Myocyte (in vitro differentiated cells): ENCODE measurements at regions not wholly inside any gene's neighbourhood (a gene's known extent, or its start where the extent isn't known, plus 50 kb on each side); places are given as distances from the start of the nearest gene placed in this dataset.

Source experiments
- DNase-seq: peaks from one replicate; pipeline ENCODE4 v3.0.0-alpha.2; 2012; ENCODE audit warnings: low read depth

DNA sequence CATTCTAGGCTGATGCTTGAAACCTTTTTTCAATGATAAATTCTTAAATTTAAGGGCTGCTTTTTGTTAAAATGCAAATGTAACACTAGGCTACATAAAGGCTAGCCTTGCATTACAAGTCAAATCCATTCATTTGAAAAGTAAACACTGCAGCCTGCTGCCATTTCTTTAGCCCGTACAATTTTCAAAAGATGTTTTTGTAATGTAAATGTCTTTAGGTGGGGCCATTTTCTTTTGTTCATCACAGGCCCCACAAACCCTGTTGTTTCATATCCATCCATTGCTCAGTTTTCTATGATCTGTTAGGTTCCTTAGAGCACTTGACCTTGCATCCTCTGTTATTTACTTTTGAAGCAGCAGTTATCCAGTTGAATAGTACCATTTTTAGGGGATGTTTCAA lies 296.2 kb upstream of the AMOT start:
- DNase-seq, result no peak

GRCh38 chrX:113133316-113133715 lies 292.7 kb upstream of the AMOT start:
- no peak for DNase-seq

DNA sequence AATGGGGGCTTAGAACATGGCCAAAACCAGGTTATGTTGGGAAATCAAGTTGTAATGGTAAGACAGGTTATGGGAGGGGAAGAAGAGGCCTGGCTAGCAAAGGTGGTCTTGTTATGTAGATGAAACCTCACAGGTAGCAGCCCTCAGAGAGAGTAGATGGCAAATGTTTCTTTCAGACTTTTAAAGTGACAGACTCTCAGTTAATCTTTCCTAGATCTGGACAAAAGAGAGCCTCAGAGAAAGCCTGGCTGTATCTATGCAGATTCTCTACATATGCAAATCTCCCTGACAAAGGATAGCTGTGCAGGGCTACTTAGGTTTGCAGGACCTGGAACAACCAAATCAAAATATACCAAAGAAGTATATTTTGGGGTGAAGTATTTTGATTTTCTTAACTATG lies 284.1 kb upstream of the AMOT start:
- no peak for DNase-seq

GRCh38 chrX:113075521-113075920 lies 234.9 kb upstream of the AMOT start:
- DNase-seq, result no peak

DNA sequence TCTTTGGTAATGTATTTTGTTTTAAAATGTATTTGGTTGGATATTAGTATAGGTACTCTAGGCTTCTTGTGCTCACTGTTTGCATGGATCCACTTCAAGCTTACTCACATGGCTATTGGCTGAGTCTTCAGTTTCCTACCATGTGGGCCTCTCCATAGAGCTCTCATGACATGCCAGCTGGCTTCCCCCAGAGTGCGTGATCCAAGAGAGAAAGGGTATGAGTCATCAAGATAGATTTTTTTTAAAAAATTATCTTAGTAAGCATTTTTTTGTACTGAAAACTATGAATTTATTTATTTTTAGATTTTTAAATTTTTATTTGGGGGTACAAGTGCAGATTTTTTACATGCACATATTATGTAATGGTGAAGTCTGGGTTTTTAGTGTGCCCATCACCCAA lies 219.1 kb upstream of the AMOT start:
- no peak for DNase-seq

- DNase-seq, result no peak
These were observed 218.0 kb upstream of the AMOT start for GRCh38 chrX:113058634-113059033.

GRCh38 chrX:113048896-113049295 lies 208.3 kb upstream of the AMOT start:
- DNase-seq, result no peak

DNA sequence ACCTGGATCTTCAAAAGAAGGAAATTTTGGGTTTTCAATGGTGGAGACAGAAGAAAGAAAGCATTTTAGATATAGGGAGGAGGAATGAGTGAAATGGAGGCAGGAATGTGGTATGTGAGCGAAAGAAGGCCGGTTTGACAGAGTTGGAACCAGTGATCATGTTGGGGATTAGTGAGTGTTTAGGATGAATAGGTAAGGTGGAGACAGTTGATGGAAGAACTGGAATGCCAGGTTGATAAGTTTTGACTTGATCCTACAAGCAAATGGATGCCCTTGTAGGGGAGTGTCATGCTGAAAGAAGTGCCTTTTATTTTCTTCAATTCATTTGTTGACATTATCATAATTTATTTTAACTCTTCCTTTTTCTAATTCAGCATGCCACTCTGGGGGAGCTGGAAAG lies 207.8 kb upstream of the AMOT start:
- no peak for DNase-seq

DNA sequence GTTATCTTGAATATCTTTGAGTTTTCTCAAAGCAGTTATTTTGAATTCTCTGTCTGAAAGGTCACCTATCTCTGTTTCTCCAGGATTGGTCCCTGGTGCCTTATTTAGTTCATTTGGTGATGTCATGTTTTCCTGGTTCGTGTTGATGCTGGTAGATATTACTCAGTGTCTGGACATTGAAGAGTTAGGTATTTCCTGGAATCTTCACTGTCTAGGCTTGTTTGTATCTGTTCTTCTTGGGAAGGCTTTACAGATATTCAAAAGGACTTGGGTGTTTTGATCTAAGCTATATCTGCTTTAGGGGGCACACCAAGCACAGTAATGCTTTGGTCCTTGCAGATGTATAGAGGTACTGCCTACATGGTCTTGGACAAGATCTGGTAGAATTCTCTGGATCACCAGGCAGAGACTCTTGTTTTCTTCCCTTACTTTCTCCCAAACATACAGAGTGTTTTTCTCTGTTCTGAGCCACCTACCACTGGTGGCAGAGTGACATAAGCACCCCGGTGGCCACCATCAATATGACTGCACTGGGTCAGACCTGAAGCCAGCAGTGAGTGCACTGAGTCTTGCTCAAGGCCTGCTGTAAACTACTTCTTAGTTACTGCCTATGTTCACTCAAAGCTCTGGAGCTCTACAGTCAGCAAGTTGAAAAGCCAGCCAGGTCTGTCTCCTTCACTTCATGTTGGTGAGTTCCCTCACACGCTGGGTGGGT lies 193.5 kb upstream of the AMOT start:
- no peak for DNase-seq

- DNase-seq, result no peak
These were observed 179.3 kb upstream of the AMOT start for GRCh38 chrX:113019958-113020357.

DNA sequence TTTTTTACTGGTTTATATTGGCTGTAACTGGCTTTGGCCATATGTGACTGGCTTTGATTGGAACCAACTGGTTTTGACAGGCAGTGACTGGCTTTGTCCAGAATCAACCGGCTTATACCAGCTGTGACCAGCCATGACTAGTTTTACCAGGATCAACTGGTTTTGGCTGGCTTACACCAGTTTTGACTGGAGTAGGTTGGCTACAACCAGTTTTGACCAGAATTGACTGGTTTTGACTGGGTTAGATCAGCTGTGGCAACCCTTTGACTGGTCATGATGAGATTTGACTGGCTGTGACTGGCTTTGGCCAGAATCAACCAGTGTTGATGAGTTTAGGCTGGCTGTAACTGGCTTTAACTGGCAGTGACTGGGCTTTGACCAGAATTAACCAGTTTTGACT lies 169.2 kb upstream of the AMOT start:
- no peak for DNase-seq

DNA sequence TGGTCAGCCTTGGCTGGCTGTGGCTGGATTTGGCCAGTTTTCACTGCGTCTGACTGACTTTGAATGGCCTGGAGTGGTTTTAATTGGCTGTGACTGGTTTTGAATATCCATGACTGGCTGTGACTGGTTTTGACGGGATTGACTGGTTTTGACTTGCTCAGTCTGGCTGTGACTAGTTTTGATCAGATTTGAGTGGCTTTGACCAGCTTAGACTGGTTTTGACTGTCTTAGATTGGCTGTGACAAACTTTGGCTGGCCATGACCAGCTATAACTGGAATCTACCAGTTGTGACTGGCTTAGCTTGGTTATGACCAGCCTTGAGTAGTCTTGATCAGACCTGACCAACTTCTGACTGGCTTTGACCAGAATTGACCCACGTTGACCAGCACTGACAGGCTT lies 168.4 kb upstream of the AMOT start:
- no peak for DNase-seq

DNA sequence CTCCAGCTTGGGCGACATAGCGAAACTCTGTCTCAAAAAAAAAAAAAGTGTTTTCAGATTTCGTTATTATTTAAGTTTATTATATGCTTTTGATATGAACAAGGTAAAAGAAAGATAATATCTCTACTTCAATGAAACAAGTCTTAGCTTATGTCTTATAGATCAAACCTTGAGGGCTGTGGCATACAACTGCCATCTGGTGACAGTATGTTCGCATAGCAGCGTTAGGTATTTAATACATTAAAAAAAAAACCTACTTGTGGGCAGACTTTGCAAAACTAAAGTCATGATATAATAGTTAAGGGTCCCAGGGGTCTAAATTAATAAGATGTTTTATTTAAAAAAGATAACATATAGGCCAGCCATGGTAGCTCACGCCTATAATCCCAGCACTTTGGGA lies 161.2 kb upstream of the AMOT start:
- DNase-seq, result no peak

- DNase-seq, result no peak
These were observed 157.4 kb upstream of the AMOT start for GRCh38 chrX:112997991-112998390.

GRCh38 chrX:112991801-112992200 lies 151.2 kb upstream of the AMOT start:
- DNase-seq, result no peak

DNA sequence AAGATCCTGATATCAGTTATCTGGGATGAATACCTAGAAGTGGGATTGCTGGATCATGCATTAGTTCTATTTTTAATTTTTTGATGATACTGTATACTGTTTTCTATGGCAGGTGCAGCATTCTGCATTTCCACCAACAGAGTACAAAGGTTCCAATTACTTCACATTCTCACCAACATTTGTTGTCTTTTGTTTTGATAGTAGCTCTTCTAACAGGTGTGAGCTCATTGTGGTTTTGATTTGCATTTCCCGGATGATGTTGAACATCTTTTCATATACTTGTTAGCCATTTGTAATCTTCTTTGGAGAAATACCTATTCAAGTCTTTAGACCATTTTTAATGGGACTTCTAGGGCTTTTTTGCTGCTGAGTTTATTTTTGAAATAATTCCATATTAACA lies 139.2 kb upstream of the AMOT start:
- DNase-seq, result no peak

GRCh38 chrX:112968351-112969133 lies 127.9 kb upstream of the AMOT start:
- DNase-seq, result no peak

GRCh38 chrX:112967903-112968302 lies 127.3 kb upstream of the AMOT start:
- DNase-seq, result no peak

DNA sequence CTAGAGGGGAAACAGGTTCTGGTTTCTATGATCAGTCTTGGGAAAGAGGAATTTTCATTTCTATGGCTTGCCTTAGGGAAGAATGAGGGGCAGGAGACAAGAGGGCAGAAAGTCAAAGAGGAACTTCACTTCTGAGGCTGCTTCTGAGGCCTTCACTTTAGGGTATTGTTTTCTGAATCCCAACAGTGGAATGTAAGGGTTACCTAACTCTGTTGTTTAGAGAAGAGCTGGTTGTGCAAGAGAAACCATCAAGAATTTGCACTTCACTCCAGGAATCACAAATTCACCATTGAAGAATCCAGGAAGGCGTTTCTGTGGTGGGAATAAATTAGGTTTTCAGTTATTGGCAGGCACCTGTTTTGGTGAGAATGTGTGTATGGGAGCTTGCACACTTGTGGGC lies 126.7 kb upstream of the AMOT start:
- DNase-seq, result no peak

GRCh38 chrX:112961981-112962380 lies 121.3 kb upstream of the AMOT start:
- no peak for DNase-seq

DNA sequence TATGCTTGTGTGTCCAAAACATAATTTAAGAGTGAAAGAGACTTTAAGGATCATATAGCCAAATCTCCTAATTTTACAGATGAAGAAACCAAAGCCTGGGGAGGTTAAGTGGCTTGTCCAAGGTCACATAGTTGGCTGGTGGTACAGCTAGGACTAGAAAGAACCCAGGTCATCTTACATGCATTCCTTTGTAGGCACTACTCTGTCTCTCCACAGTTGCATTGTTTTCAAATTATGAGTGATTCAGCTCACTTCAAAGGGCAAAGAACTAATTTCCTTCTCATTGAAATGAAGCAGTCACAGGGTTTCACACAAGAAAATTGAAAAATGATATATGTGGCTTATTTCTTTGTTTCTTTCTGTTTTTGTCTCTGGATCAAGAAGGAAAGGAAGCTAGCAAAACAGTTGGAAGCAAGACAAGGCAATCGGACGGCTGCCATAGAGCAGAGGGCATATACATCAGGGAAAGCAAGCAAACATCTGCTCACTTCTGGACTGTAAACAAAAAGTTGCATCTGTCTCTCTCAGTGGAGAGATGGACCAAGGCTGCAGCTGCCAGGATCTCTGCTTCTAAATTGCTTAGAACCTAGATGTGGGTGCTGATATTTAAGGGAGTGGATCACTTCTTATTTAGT lies 107.5 kb upstream of the AMOT start:
- no peak for DNase-seq

DNA sequence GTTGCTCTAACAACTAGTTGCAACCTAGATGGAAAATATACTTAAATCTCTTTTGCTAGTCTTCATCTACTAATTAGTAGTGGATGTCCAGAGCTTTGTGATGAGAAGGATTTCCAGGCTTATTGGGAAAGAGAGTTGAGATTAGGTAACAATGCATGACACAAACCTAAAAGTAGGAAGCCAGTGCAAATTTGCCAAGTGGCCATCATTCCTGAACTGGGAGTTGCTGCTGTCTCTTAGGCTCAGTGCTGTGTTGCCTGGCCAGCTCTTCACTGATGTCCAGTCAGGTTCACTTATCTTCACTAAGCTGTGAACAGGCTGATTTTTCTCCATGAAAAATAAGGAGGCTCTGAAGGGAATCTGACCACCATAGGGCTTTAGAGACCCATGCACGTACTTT lies 105.6 kb upstream of the AMOT start:
- DNase-seq, result no peak

DNA sequence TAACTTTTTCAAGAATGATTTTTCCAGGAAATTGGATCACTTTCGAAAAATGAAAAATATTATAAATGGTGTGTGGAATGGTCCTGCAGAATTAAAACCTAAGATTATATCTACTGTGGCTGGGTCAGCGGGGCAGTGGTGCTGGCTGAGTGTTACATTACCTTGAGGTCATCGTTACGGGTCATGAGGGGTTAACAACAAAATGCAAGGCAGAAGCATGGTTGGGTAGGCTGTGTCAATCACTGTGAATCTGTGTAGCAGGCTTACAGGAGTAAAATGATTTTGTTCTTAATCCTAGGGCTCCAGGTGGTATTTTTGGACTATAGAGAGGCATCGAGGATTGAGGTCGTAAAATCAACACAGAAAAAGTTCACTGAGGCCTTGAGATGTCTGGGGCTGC lies 105.2 kb upstream of the AMOT start:
- DNase-seq, result no peak
